Stimulated activated CD4-positive, alpha-beta T cell treated with anti-CD3 and anti-CD28 coated beads, Interleukin-2, amount 100 ng/mL, for 24 hours (primary cell): ENCODE measurements at regions not wholly inside any gene's neighbourhood (a gene's known extent, or its start where the extent isn't known, plus 50 kb on each side); places are given as distances from the start of the nearest gene placed in this dataset.
"Not testable (repeated sequence)": the region's sequence is repeated elsewhere in the genome, so short reads cannot be mapped to it uniquely, and the experiment has no call there.

Experiments used
- DNase-seq, 2 donors: peaks; one replicate each; pipeline ENCODE4 v3.0.0-alpha.2; 2020

GRCh38 chr1:80211691-80212380 lies 1205.3 kb upstream of the ADGRL4 start:
- no peak for DNase-seq

- DNase-seq, result no peak
These were observed 1195.6 kb upstream of the ADGRL4 start for GRCh38 chr1:80202118-80202517.

- no peak for DNase-seq
These were observed 1187.7 kb upstream of the ADGRL4 start for GRCh38 chr1:80194221-80194620.

DNA sequence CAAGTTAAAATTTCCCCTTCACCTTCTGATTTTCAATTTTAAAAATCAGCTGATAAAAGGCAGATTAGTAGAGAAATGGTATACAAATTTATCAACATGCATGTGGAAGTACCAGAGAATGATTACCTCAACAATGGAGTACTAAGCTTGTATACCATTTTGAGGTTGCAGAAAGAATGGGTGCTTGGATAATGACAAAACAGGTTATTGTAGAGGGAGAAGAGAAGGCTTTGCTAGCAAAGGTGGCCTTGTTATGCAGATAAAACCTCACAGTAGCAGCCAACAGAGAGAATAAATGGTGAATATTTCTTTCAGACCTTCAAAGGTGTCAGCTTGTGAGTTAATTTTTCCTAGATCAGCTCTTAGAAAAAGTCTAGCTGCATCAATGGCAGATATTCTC lies 1174.9 kb upstream of the ADGRL4 start:
- no peak for DNase-seq

- DNase-seq, result no peak
These were observed 1165.1 kb upstream of the ADGRL4 start for GRCh38 chr1:80171631-80172030.

DNA sequence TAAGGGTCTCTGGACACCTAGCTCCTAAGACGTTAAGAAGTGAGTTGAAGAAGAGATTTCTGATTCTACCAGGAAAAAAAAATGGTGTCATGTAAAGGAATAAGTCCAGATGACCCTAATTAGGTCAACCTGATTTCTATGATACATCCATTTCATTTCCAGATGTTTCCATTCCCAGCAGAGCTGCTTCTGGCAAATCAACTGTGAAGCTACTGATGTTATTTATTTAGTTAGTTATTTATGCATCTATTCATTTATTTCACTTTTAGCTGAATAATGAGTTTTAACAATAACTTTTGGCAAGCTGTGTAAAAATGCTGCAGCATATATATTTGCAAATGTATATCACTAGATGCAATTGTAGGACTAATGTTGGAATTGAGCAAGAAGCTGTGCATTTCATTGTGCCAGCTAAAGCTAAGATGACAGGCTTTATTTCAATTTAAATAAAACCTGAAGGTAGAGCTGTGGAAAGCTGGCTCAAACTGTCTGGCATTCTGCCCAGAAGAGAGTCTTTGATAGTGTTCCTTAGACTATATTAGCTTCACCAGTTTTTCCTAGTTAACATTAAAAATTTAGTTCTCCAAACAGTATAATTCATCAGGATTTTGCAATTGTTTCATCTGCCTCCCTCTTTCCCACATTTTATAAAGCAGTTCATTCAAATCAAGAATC lies 1164.4 kb upstream of the ADGRL4 start:
- DNase-seq, result no peak

- DNase-seq, result no peak
These were observed 1157.6 kb upstream of the ADGRL4 start for GRCh38 chr1:80164150-80164549.

- DNase-seq, result no peak
These were observed 1157.2 kb upstream of the ADGRL4 start for GRCh38 chr1:80163686-80164085.

DNA sequence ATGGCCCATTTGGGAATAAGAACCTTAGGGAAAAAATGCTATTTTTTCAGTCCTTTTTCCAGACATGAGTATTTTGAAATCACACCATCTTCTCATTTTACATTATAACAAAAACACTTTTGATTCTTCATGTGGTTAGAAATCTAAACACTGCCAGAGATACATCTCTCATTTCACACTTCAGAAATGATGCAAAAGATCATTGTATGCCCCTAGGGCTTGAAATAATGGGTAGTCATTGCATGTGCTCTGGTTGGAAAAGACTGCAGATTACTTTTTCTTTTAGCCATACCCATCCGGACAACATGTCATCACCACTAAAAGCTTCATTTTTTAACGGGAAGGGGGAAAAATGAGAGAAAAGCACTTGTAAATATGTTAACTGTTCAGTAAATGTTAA lies 1152.2 kb upstream of the ADGRL4 start:
- no peak for DNase-seq

GRCh38 chr1:80158266-80158665 lies 1151.7 kb upstream of the ADGRL4 start:
- no peak for DNase-seq

DNA sequence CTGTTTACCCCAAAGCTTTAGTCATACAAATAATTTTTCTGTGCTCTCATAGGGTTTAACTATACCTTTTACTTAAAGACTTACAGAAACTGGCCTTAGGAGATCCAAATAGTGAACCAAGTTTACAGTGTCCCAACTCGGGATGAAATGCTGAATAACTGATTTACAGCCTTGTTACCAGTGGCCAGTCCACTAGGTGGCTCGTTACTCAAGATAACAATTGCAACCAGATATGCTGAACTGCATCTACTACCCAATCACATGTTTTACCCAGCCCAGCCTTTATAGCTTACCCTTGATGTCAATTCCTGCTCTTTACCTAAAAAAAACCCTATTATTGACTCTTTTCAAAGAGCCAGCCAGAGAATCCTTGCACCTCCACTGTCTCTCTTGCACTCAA lies 1148.8 kb upstream of the ADGRL4 start:
- no peak for DNase-seq

DNA sequence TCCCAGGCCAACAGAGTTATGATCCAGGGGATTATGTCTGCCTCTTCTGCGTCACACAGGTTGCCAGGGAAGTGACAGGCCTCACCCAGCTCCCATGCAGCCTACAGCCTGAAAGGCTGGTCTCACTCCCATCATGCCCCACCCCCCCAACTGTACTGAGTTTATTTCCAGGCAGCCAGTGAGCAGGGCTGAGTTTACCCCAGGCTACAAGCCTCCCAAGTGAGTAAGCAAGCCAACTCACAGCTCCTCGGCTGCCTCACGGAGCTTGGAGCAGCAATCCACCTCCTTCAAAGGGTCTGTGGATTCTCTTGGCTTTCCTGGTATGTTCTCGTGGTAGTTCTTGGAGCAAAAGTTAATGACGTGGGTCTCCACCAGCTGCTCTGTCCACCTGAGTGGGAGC lies 1147.6 kb upstream of the ADGRL4 start:
- DNase-seq, result no peak

- no peak for DNase-seq
These were observed 1147.2 kb upstream of the ADGRL4 start for GRCh38 chr1:80153762-80154161.

DNA sequence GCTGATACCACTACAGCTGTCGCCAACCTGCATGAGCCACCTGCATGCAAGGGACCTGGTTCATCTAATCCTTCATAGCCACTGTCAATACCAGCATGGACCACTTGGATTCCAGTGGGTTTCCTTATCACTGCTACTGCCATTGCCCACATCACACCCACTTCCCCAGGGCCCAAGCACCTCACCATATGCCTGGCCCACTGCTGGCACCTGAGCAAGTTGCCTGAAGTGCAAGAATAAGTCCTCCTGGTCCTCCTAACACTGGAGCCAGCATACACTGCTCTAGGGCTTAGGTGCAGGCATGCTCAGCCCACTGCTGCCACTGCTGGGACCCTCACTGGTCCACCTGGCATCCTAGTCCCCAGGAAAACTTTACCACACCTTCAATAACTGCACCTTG lies 1136.8 kb upstream of the ADGRL4 start:
- no peak for DNase-seq

DNA sequence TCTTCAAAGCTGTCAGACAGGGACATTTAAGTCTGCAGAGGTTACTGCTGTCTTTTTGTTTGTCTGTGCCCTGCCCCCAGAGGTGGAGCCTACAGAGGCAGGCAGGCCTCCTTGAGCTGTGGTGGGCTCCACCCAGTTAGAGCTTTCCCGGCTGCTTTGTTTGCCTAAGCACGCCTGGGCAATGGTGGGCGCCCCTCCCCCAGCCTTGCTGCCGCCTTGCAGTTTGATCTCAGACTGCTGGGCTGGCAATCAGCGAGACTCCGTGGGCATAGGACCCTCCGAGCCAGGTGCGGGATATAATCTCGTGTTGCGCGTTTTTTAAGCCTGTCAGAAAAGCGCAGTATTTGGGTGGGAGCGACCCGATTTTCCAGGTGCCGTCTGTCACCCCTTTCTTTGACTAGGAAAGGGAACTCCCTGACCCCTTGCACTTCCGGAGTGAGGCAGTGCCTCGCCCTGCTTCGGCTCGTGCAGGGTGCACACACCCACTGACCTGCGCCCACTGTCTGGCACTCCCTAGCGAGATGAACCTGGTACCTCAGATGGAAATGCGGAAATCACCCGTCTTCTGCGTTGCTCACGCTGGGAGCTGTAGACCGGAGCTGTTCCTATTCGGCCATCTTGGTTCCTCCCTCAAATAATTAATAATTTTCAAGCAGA lies 1131.5 kb upstream of the ADGRL4 start:
- DNase-seq, result not testable (repeated sequence)

DNA sequence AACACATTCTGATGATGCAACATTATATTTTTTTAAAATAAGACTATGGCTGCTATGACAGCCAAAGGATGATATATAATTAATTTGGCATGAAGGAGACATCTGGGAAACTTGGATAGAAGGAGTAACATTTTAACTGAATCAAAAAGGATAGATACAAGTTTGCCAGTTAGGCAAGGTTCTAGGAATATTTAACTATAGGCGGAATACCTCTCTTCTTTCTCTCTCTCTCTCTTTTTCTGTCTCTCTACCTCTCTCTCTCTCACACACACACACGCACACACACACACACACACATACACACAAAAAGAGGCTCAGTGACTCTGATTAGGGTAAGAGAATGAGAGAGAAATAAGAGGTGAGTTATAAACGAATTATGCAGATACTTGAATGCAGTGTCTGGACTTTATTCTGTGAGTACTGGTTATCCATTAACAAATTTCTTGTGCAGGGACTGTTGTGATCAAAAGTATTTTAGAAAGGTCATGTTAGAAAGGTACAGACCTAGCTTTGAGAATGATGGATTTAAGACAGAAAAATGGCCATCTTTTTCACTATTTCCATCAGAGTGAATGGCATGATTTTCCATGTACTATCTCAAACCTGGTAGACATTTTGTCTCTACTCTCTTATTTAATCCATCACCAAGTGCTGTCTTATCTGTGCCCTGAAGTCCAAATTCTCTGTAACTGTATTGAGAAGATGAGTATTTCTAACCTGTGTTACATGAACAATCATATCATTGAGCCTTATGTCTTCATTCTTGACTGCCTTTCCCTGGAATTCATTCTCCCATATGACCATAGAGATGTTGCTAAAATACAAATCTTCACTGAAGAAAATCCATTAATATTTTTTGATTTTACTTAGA lies 1106.9 kb upstream of the ADGRL4 start:
- DNase-seq, result no peak

GRCh38 chr1:80101159-80101558 lies 1094.6 kb upstream of the ADGRL4 start:
- no peak for DNase-seq

- no peak for DNase-seq
These were observed 1093.2 kb upstream of the ADGRL4 start for GRCh38 chr1:80099713-80100112.

DNA sequence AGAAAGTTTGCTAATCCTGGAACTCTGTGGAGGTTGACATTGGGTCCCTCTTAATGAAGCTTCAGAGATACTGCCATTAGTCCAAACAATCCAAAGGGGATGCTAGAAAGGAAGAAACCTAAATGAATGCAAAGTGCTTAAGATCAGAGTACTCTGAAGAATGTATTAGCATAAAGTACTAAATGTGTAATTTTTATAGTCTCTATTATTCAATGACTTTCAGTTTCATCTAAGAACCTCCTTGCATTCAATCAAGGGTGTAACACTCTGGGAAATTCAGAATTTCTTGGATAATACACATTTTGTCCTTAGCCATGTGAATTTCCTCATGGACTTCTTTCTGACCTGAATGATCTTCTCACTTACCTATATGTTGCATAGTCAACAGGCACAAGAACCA lies 1078.5 kb upstream of the ADGRL4 start:
- DNase-seq, result no peak

DNA sequence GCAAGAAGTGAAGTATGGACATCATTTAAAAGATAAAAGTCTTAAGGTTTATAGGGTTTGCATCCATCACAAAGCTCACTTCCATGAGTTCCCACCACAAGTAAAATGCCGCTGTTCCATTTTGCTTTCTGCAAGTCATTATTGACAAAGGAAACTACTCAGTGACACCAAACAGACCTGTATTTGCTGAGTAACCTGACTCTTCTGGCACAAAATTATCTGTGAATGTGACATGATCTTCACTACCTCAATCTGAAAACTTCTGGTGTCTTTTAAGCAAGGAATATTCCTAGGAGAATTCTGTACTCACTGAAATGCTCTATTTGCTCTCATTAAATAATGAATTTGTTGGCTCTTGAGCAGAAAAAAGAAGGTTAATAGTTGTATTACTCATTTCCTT lies 1077.4 kb upstream of the ADGRL4 start:
- no peak for DNase-seq

- no peak for DNase-seq
These were observed 1069.9 kb upstream of the ADGRL4 start for GRCh38 chr1:80076469-80076868.

DNA sequence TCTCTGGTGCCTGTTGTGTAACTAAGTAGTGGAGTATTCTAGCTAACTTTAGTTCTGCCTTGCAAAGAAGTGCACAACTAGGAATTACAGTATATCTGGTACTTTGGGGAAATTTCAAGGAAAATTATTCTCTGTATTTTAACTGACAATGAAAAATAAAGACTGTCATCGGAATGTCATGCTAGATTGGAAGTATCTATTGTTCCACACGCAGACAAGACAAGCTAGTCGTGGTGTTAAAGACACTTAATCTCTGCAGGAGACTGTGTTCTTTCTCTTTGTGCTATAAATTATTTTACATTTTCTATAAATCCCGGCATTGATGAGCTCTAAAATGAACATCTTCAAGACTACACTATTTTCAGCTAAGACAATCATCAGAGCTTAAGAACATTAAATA lies 1068.8 kb upstream of the ADGRL4 start:
- DNase-seq, result no peak

DNA sequence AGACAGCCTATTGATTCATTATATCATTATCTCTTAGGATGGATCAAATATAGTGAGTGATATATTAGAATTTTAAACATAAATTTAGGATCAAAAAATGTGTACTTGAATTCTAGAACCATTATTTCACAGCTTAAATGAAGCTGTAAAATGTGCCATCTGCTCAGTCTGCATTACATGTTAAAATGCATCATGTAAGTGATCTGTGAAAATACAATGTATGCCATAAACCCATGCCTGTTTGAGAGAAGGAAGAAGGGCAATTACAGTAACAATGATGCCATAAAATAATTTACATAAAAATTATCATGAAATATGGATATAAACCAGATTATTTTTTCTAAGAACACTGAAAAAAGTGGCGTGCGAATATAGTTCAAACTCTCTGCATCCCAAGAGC lies 1066.0 kb upstream of the ADGRL4 start:
- DNase-seq, result no peak
